Middle frontal gyrus (tissue), 1 donor: ENCODE measurements at regions not wholly inside any gene's neighbourhood (a gene's known extent, or its start where the extent isn't known, plus 50 kb on each side); places are given as distances from the start of the nearest gene placed in this dataset.
"Not testable (repeated sequence)": the region's sequence is repeated elsewhere in the genome, so short reads cannot be mapped to it uniquely, and the experiment has no call there.

ENCODE experiments used
- DNase-seq: peaks from one replicate; pipeline ENCODE4 v3.0.0-alpha.2; 2015; ENCODE audit warnings: low spot score; ENCODE audit errors: extremely low spot score

- no peak for DNase-seq
These were observed 260.7 kb downstream of the NSUN3 start for GRCh38 chr3:94323596-94323995.

DNA sequence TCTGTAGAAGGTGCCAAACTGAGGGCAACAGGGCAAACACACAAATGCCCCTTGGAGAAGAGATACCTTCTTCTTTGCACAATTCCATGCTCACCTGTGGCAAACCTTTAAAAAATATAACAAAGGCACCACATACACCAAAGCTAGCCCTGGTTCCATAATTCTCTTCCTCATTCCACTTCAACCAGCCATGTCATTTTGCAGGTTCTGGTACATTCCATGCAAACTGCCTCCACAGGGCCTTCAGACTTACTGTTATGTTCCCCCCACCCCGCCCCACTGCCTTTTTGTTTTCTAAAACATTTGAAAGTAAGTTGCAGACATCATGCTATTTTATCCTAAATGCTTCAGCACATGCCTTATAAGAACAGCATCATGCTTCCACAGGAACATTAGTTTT is 269.0 kb downstream of the NSUN3 start:
- DNase-seq: no peak

GRCh38 chr3:94336046-94336753 is 273.3 kb downstream of the NSUN3 start:
- no peak for DNase-seq

DNA sequence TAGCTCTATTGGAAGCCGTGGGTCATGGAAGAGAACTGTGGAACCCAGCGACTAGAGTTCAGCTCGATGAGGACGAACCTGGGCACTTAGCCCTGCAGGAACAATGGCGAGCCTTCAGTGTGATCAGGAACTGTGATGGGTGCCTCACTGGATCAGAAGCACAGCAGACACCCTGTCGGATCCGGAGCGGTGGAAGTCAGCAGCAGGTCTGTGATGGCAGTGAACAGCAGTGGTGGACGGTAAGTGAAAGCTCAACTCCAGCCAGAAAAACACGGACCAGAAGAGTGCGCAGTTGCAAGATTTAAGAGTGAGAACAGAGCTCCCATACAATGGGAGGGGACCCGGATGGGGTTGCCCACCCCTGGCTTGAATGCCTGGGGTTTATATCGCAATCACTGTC is 282.2 kb downstream of the NSUN3 start:
- DNase-seq: no peak

GRCh38 chr3:94349310-94349878 is 286.5 kb downstream of the NSUN3 start:
- no peak for DNase-seq

GRCh38 chr3:94356581-94356980 is 293.7 kb downstream of the NSUN3 start:
- no peak for DNase-seq

DNA sequence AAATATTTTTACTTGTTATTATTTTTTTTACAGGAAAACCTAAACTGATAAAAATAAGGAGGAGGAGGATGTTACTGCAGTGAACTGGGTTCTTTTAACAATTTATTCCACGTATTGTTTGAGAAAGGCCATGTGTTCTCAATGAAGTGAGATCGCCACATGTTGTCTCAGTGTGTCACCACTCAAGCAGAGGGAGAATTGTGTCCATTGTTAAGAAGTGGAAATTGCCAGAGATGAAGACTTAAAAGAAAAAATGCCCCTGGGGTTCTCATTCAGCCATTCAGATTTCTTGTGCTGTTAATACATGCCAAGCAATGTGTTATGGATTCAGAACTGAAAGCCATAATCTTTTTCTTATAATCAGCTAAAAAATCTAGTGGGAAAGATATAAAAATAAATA is 297.1 kb downstream of the NSUN3 start:
- DNase-seq: no peak

- DNase-seq: no peak
These were observed 298.1 kb downstream of the NSUN3 start for GRCh38 chr3:94360987-94361386.

GRCh38 chr3:94362393-94362792 is 299.5 kb downstream of the NSUN3 start:
- DNase-seq: no peak

GRCh38 chr3:94365006-94365405 is 302.1 kb downstream of the NSUN3 start:
- no peak for DNase-seq

DNA sequence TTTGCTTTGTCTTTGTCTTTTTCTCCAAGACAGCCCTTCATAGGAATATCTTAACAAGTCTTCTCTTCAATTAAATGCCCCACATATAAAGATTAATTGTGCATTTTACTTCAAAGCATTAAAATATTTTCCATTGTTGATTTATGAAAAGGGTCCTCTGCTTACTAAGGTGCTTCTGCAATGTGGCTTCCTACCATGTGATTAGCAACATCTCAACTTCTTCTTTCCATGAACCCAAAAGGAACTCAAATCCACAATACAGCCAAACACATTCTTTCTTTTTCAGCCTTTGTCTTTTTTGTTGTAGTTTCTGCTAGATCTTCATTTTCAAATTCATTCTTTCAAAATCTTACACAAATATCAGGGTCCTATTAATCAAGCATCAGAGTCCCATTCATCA is 309.2 kb downstream of the NSUN3 start:
- no peak for DNase-seq

DNA sequence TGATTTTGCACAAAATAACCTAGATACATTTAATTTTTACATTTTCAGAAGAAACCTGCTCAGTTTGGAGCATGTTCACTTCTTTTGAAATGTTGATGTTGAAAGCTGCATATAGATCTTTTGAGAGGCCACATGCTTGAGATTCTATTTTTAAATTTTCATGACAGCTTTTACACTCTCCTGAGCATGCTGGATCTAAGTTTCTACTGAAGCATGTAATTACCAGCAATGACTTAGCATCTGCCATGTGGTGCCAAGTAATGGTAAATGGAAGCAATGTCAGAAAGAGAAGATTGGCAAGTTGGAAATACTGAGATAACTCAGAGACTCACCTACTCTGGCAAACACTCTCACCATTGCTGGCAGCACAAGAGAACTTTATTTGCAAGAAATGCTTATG is 310.6 kb downstream of the NSUN3 start:
- no peak for DNase-seq

GRCh38 chr3:94374439-94375161 is 311.7 kb downstream of the NSUN3 start:
- DNase-seq: no peak

- not testable (repeated sequence) for DNase-seq
These were observed 314.3 kb downstream of the NSUN3 start for GRCh38 chr3:94377123-94377696.

GRCh38 chr3:94377863-94378262 is 315.0 kb downstream of the NSUN3 start:
- DNase-seq: not testable (repeated sequence)

DNA sequence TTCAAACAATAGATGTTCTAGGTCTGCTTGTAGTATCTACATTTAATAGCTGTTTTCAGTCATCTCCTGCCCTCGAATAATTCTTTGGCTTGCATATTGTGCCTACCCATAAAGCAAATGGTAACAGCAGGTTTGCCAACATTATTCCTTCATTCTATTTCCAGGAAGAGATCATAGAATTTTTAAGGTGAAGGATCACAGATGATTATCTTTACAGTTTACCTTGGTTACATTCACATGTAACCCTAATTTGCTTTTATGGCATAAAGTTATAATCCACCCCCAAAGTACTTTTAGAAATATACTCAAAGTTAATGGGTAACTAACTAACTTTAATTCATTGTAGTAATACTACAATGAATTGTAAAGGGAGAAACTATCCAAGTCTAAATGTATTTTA is 315.5 kb downstream of the NSUN3 start:
- DNase-seq: no peak

DNA sequence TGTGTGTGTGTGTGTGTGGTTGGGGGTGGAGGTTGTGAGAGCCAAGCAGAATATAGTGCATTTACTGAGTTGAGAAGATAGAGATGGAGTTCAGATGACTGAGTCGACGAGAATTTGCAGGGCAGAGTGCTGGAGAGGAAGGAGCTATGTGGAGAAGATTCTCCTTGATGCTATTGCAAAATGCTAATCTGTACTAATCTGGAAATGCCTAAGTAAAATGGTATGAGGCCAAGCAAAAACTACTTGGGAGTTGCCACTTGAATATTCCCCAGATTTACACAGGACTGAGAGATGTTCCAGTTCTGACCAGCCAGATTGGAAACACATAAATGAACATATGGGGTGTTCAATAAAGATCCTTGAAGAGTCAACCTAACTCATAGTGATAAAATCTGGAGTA is 316.4 kb downstream of the NSUN3 start:
- no peak for DNase-seq

GRCh38 chr3:94394885-94395284 is 332.0 kb downstream of the NSUN3 start:
- no peak for DNase-seq

DNA sequence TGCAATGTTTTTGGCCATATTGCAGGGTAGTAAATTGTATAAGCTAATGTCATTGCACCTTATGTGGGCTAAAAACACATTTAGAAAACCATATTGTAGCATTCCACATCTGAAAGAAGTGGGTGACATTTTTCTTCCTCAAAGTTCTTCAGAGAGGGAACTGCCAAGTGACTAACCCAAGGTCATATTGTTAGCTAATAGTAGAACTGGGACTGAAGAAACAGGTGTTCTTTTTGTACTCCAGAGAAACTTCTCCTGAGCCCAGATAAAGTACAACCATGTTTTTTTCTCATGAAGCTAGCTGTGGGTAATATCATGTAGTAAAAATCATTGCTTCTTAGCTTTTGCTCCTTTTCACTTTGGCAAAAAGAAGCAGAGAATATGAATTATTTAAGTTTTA is 333.0 kb downstream of the NSUN3 start:
- DNase-seq: no peak

DNA sequence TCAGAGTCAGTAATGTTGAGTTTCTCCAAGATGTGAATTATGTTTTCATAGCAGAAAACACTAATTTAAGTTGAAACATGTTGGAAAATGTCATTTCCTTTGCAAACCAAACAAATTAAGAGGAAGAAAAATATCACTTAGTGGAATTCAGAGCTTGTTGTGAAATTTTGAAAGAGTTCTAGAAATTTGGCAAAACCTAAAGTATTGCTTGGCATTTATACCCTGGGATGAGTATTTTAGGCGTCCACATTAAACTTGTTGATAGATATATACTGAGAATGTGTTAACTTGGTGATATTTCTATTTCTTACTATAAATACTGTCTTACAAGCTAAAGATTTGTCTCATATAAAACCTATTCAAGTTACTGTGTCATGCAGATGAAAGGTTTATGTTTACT is 335.2 kb downstream of the NSUN3 start:
- no peak for DNase-seq

DNA sequence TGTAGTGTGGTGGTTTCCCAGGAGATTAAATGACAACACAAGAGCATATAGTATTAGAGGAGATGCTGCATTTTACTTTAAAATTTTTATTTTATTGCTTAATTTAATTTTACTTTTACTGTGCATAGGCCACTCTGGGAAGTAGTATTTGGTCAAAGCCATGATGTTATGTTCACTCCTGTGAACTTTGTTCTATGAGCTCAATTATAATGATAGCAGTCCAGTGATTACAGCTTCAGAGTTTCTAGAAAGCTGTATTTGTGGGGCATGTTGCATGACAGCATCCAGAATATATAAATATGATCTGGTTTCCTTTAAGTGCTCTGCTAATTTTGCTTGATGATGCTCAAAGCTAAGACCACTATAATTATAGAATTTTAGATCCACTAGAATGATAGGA is 338.6 kb downstream of the NSUN3 start:
- DNase-seq: no peak

GRCh38 chr3:94402126-94402525 is 339.3 kb downstream of the NSUN3 start:
- no peak for DNase-seq
